Activated T-helper 1 cell treated with Interleukin-2 at 50 U/mL for 16 hours (primary cell): ENCODE measurements at regions not wholly inside any gene's neighbourhood (a gene's known extent, or its start where the extent isn't known, plus 50 kb on each side); places are given as distances from the start of the nearest gene placed in this dataset.
"Not testable (repeated sequence)": the region's sequence is repeated elsewhere in the genome, so short reads cannot be mapped to it uniquely, and the experiment has no call there.

ENCODE experiments used
- DNase-seq: peaks from one replicate; pipeline ENCODE4 v3.0.0-alpha.2; 2020; ENCODE audit warnings: low read depth

DNA sequence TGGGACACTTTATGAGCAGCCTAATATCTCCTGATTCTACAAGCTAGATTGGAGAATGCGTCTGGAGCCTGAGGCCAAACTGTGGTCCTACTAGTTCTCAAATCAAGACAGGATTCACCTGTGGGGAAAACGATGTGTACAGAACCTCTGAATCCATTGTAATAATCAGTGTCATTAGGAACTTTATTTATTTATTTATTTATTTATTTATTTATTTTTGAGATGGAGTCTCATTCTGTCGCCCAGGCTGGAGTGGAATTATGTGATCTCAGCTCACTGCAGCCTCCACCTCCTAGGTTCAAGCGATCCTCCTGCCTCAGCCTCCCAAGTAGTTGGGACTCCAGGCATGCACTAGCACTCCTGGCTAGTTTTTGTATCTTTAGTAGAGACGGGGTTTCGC, 52.6 kb upstream of the KIF26B start:
- DNase-seq = not testable (repeated sequence)

DNA sequence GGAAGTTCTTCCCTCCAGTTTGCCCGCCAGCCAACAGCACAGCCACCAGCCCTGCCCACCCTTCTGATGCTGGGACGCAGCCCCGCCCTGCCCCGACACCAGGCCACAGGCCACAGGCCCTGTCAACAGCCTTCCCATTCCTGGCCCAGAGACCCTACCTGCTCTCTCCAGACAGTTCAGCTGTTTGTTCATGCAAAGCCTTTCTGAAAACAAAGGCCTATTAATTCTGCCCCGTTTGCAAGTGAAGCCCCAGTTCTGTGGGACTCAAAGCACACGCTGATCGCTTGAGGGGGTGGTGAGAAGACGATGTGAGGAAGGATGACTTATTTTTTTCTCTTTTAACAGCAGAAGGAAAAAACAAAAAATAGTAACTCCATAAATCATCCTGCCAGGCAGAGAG, 55.4 kb upstream of the KIF26B start:
- DNase-seq = no peak

DNA sequence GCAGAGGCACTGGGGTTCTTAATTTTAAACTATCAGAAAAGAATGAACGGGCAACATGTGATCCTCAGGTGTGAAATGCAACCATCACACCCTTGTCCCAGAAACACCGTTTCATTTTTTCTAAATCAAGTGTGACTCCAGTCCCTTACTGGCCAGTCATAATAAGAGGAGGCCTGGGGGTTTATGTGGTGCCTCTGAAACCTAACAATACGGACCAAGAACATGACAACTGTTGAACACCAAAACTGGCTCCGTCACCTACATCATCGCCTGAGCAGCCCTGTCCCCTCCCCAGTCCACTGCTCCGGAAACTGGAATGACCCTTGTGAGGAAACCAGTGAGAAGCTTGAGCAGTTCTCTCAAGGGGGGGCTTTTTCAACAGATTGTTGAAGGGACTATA, 55.9 kb upstream of the KIF26B start:
- no peak for DNase-seq

DNA sequence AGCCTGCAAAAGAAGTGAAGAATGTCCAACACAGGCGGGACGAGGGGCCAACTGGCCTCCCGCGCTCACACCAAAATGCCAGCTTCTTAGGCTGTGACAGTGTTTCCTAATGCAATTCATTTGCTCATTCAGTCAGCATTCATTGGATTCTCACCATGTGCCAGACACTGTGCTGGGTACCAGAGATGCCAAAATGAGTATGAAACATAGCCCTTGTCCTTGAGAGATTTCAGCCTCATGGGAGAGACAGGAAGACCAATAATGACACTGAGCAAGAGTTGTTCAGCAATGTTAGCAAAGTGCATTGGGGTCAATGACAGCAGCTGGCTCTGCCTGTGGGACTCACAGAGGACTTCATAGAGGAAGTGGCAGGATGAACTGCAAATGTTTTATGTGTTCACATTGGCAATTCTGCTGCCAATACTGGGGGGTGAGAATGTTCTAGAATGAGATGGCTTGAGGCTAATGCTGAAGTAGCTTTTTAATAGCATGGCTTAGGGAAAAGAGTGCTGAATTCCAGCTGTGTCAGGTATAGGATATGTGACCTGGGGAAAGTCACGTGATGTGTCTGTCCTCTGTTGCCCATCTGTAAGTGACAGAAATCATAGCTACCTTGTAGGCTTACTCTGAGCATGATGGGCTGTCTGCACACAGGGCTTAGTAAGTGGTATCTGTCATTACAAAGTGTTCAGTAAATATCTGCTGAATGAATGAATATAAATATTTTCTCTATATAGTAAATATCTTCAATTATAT, 58.3 kb upstream of the KIF26B start:
- DNase-seq = no peak

DNA sequence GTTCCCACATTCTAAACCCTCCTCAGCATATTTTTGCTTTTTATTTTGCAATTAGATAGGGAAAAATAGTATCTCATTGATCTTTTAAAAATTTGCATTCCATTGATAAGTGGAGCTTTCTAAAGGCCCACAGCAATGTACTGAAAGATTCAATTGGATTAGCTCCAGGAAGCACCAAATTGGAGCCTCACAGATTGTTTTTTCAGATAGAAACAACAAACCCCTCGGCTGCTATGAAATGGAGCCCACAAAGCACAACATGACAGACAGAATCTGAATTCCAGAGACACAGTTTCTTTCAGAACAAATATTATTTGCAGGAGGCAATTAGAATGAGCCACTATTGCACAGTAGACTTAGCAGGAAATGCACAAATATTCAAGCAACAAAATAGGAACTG, 58.9 kb upstream of the KIF26B start:
- no peak for DNase-seq

GRCh38 chr1:245094954-245095353, 59.8 kb upstream of the KIF26B start:
- DNase-seq = no peak

DNA sequence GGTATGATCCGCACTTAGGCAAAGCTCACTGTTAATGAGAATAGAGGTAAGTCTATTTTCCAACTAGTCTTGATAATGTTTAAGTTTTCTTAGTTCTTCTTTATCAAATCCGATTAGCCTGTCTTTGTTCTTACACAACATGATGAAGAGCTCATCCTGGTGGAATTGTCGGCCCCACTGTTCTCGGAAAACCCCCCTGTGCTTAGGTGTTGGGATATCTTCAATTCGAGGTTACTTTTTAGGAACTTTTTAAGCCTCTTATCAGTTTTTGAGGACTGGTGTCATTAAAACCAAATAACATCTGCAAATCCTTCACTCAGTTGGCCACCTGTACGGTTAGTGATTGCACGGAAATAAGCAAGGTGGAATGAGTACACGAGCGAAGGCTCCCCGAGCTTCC, 60.7 kb upstream of the KIF26B start:
- no peak for DNase-seq

- no peak for DNase-seq
These were observed 62.2 kb upstream of the KIF26B start for GRCh38 chr1:245092638-245092976.

DNA sequence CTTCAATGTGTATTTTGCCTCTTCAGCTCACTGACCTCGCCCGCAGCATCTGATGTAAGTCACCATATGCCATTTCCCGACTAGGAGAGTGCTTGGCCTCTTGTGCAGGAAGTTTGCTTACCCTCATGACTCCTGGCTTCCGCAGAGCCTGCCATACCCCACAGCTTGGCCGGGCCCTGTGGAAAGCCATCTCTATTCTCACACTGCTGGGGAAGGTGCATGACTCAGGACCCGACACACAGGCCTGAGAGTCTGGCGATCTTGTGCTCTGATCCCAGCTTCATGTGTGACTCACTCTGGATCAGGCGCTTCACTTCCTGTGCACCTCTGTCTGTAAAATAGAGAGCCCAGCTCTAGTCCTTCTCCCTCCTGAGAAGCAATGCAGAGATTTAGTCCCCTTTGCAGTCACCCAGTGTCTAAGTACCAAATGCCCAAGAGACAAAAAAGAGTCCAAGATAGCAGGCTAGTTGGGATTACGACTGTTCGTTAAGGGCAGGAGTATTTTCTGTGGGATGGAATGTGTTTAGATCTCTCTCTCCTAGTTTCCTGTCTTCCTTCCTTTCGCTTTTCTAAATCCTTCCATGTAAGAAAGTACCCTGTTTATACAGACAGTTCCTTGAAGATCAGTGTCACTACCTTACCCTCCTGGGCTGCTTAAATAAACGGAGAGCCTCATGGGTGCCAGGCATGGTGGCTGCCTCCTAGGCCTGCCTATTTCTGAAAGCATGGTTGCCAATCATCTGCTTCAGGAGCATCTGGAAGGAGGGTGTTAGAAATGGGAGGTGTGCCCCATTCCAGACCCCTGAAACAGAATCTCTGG, 62.8 kb upstream of the KIF26B start:
- no peak for DNase-seq

DNA sequence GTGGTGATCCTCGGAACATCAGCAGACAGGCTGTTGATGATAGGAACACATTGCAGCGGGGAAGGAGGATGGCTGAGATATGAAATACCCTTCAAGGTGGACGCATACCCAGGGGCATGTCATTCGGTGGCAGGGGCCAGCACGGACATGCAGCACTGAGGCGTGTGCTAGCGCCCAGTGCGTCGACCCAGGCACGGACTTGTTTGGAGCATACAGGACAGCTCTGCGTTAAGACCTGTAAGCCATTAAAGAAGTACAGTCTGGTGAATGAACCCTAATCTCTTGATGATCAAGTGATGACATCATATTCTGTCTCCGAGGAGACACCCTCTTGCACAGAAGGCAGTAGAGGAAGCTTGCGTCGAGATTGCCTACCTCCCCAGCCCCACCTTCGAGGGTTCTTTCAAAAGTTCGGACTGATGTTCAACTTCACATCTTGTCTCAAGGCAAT, 63.6 kb upstream of the KIF26B start:
- no peak for DNase-seq

GRCh38 chr1:245090491-245091090, 64.2 kb upstream of the KIF26B start:
- DNase-seq = no peak

GRCh38 chr1:245087723-245088122, 67.1 kb upstream of the KIF26B start:
- DNase-seq = no peak

DNA sequence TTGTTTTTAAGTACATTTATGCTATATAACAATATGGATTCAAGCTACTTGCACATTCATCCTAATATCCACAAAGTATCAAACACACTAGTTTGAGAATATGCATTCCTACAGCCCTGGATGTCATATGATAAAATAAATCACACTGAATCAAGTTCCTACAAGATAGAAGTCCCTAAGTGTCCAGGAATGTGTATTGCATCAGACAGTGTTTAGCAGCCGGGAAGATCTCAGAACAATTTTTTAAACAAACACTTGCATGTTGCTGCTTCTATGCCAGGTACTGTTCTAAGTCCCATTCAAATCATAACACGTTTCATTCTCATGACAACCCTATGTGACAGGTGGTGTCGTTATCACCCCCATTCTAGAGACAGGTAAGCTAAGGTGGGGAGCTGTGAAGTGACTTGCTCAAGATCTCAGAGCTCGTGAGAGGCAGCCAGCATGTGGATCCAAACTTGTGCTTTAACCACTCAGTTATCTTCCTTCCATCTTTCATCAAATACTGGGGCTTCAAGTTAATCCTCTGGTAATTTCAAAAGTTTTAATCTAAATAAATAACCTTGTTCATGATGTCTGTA, 68.3 kb upstream of the KIF26B start:
- DNase-seq = no peak

DNA sequence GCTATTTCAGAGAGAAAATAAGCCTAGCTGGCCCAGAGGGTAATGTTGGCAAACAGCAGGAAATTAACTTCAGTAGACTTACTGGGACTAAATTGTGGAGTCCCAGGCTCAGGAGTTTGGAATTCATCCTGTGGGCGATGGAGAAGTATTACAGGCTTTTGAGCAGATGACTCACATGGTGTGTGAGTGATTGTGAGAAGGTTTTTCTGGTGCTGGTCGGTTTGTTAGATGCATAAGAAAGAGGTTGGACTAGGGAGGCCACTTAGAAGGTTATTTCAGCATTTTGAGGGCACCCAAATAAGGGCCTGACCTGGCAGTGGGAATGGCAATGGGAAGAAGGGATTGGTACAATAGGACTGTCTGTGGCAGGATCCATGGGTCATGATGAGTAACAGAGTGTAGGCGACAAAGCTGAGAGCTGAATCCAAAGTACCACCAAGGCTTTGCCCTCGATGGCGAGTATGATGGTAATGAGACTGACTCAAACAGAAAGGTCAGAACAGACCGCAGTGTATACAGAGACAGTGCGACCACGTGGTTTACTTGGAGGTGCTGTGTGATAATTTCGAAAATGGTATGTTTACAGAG, 69.2 kb upstream of the KIF26B start:
- no peak for DNase-seq

DNA sequence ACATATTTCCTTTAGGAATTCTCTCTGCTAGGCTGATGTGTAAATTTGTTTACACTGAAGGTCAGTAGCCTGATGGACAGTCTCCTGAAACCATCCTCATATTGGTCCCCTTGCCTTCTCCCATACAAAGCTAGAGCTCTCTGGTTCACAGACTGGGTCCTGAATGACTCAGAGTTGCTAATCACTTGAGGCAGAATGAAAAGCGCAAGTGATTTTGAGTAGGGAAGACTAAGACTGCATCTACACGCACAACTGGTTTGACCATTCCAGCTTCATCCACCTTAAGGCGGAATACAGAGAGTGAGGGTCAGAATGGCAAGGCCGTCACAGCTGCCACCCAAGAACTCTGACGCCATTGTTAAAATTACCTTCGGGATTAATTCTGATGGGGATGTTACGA, 70.2 kb upstream of the KIF26B start:
- DNase-seq = no peak

GRCh38 chr1:245079021-245079609, 75.7 kb upstream of the KIF26B start:
- no peak for DNase-seq

DNA sequence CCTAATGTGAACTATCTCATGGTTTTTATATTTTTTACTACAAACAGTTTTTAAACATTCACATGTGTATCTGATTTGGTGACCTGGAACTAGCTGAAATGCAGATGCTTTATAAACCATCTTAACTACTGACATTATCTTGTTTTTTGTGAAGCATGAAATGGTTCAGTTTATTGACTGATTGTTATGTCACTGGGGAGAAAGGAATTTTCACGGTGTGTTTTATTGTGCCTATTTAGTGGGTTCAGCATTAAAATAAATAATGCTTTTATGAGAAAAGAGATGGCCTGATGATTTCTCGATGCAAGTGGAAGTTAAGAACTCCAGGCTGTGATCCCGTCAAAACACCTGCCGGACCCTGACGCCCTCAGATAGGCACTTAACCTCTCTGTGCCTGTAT, 79.9 kb upstream of the KIF26B start:
- DNase-seq = no peak

GRCh38 chr1:245074232-245074747, 80.5 kb upstream of the KIF26B start:
- no peak for DNase-seq

DNA sequence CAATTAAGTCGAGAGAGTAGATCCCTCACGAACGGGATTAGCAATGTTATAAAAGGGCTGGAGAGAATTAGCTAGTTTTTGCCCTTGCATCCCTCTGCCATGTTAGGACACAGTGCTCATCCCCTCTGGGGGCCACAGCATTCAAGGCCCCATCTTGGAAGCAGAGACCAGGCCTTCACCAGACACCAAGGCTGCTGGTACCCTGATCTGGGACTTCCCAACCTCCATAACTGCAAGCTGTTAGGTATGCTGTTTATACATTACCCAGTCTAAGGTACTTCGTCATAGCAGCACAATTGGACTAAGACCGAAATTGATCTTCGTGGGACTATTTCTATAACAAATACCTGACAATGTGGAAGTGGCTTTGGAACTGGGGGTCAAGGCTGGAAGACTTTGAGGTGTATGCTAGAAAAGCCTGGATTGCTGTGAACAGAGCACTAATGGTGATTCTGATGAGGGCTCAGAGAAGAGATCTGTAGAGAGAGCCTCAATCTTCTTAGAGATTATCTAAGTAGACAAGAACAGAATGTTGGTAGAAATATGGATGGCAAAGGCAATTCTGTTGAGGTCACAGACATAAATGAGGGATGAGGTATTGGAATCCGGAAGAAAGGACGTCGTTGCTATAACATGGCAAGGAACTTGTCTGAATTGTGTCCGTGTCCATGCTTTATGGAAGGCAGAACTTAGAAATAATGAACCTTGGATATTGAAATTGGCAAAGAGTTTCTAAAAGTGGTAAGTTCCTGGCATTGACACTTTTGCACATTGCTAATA, 83.8 kb upstream of the KIF26B start:
- DNase-seq = no peak

DNA sequence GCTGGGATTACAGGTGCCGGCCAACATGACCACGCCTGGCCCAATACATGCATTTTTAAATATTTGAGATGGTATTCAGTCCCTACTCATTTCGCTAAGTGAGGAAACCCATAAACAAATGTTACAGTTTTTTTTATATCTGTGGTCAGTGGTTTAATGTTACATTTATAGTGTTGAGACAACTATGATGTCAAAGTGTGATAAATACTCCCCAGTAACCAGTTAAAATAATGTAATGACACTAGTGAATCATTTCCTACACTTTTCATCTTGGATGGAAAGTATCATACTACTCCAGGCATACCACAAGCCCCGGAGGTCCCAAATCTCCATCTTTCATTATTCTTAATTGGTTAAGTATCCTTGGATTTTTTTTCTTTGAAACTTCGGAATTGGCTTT, 87.5 kb upstream of the KIF26B start:
- no peak for DNase-seq

DNA sequence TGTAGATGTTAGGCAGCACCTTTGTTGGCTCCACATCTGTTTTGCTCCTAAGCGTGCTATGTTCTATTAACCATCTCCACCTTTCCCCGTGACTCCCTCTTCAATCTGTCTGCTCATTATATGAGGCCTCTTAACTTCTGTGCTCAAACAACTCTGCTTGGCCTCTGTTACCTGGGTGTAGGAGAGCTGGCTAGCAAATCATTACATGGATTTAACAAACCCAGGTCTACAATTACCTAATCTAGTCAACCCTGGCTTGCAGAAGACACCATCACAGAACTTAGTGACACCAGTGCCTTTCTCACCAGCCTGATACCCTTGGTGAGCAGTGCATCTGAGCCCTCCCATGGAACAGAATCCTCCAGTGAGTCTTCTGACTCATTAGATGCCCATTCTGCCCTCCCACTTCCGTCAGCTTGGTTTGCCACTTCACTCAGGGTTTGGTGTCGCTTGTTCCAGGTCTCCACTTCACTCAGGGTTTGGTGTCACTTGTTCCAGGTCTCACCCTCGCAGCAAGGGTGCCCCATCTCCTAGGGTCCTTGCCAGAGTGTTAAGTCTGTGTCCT, 92.0 kb upstream of the KIF26B start:
- DNase-seq = no peak
